ENCODE measurements at regions not wholly inside any gene's neighbourhood (a gene's known extent, or its start where the extent isn't known, plus 50 kb on each side); places are given as distances from the start of the nearest gene placed in this dataset.

DNA sequence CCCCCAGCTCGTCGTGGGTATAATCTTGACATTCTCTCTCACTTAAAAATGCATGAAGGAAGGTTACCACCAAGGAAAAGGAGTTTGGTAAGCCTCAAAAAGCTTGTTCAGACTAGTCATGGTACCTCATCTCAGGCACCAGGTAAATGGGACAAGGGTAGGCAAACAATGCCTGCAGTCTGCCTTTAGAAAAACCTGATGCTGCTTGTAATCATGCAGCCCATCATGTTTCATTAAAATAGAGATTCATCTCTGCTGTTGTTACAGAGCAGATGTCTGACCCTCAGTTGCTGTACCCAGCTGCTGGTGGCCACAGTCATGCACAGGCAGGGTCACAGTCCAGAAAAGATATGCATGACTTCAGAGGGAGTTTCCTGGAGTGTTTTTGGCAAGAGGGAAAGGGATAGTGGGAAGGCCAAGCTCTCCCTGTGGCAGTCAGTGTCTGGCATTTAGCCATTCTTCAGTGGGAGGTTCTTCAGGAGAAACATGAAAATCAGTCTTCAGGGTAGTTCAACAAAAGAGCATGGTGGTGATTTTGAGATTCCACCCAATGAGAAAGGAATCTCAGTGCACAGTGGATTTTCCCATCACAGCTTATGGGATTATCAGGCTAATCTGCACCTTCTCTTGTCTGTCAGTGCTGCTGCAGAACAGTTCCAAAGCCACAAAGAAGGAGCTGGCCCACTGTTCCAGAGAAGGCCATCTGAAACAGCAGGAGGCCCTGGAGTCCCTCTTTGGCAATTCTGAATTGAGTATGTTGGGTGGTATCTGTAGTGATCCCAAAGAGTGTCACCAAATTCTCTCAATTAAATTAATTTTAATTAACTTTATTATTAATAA lies 202.7 kb upstream of the FRMD6 start:
- ATAC-seq (no peak), DNase-seq (no peak)
- Mint-ChIP-seq H3K4me1 (no peaks in the 10 kb centered on the region), H3K27me3 (peaks cover 3% of the 10 kb centered on the region), H3K36me3 (no peaks in the 10 kb centered on the region), H3K27ac (no peak overlapping the region), H3K9me3 (ENCODE audit: low read depth) (no peaks in the 10 kb centered on the region), H3K4me3 (no peak overlapping the region)
- CTCF ChIA-PET = no interaction called here

DNA sequence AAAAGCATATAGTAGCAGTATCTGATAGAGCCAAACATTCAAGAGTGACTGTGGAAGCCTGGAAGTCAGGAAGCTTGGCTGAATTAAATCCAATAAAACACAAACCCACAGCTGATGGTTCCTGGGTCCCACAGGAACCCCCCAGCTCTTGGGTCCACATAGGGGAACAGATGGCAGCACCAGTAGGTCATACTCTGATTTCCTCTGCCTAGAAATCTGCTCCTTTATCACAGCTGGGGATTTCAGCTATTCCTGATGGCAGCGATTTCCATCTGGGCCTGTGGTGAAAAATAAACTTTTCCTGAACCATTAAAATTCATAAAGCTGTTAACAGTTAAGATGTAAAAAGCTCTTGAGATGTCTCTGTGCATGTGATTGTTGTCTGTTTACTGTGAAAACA lies 202.0 kb upstream of the FRMD6 start:
- Mint-ChIP-seq H3K27ac (no peak overlapping the region), H3K4me1 (no peaks in the 10 kb centered on the region), H3K36me3 (no peaks in the 10 kb centered on the region), H3K4me3 (no peak overlapping the region), H3K27me3 (peaks cover 5% of the 10 kb centered on the region), H3K9me3 (ENCODE audit: low read depth) (no peaks in the 10 kb centered on the region)
- ATAC-seq (no peak), DNase-seq (no peak)
- CTCF ChIA-PET = no interaction called here

DNA sequence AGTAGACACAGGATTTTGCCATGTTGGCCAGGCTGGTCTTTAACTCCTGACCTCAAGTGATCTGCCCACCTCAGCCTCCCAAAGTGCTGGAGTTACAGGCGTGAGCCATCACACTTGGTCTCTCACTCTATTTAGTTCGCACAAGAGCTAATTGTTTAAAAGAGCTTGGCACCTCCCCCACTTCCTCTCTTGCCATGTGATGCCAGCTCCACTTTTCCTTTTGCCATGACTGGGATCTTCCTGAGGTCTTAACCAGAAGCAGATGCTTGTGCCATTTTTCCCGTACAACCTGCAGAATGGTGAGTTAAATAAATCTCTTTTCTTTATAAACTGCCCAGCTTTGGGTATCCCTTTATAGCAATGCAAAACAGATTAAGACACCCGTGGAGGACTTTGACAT lies 200.1 kb upstream of the FRMD6 start:
- Mint-ChIP-seq H3K36me3 (no peaks in the 10 kb centered on the region), H3K4me1 (no peaks in the 10 kb centered on the region), H3K9me3 (ENCODE audit: low read depth) (no peaks in the 10 kb centered on the region), H3K27ac (no peak overlapping the region), H3K27me3 (peaks cover 8% of the 10 kb centered on the region), H3K4me3 (no peak overlapping the region)
- ATAC-seq (no peak), DNase-seq (no peak)
- CTCF ChIA-PET = interaction anchor here (1.5 kb wide), 1 partner anchor 43 kb away, joined by 3 read pairs; no protein-coding TSS in a partner anchor

DNA sequence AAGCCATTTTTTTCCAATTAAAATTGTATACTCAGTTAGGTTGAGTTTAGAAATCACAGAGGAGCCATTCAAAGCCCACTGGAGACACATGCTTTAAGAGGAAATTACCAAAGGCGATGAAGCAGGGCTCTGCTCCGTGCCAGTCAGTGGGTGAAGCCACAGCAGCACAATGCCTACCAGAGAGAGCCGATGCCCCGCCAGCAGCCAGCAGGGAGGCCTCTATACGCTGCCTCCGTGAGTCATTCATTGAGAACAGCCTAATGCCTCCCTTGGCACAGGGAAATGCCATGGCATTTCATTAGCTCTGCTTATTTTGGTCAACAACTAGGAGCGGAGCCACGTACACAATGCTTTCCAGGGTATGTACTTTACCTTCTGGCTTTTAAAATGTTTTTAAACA lies 197.8 kb upstream of the FRMD6 start:
- Mint-ChIP-seq H3K4me1 (no peaks in the 10 kb centered on the region), H3K4me3 (no peak overlapping the region), H3K9me3 (ENCODE audit: low read depth) (no peaks in the 10 kb centered on the region), H3K27ac (no peak overlapping the region), H3K36me3 (no peaks in the 10 kb centered on the region), H3K27me3 (peaks cover 17% of the 10 kb centered on the region)
- CTCF ChIA-PET = no interaction called here
- ATAC-seq = no peak
- no peak for DNase-seq

DNA sequence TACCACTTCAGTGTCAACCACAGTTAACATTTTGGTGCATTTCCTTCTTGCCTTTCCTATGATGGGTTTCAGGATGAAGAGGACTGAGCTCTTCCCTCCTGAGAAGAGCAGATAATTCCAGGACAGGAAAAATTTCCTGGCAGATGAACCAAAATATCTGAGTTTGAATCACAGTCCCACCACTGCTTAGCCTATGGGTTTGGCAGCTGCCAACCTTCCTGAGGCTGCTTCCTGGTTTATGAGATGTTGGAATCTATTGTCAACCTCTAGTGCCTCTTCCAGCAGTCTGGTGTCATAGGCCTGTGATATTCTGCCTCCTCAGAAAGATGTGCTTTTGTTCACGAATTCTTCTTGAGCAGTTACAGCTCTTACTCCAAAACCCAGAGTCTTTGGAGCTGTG lies 197.4 kb upstream of the FRMD6 start:
- ATAC-seq (no peak), DNase-seq (no peak)
- Mint-ChIP-seq H3K27ac (no peak overlapping the region), H3K36me3 (no peaks in the 10 kb centered on the region), H3K4me3 (no peak overlapping the region), H3K4me1 (no peaks in the 10 kb centered on the region), H3K27me3 (peaks cover 17% of the 10 kb centered on the region), H3K9me3 (ENCODE audit: low read depth) (no peaks in the 10 kb centered on the region)
- CTCF ChIA-PET = no interaction called here

DNA sequence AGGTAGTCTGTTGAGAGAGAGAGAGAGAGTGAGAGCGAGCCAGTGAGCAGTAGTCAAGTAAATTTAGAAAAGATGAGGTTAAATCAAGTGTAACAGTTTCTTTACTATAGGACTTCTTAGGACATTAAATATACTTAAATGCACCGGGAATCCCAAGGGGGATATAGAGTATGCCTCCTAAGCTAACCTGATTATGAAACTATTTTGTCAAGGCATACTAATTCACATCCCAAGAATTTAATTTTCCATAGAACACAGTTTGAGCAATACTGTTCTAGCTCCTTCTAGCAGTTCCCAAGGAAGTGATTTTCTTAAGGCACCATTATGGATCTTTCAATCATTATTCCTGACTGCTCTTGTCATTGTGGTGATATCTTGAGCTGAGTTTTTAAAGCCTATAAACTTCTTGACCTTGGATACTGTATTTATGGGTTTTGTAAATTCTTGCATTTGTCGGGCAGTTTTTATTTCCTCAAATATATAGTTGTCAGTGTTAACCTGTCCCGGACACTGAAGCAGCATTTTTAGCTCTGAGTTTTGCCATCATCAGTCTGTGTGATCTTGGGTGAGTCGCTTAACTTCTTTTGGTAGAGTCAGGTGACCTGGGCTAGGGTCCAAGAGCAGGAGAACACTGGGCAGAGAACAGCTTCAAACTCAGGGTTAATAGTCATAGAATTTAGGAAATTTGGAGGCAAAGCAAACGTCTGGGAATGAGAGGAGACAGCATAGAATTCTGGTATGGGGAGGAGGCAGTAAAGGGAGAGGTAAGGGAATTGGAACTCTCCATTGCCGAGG lies 196.5 kb upstream of the FRMD6 start:
- DNase-seq = no peak

DNA sequence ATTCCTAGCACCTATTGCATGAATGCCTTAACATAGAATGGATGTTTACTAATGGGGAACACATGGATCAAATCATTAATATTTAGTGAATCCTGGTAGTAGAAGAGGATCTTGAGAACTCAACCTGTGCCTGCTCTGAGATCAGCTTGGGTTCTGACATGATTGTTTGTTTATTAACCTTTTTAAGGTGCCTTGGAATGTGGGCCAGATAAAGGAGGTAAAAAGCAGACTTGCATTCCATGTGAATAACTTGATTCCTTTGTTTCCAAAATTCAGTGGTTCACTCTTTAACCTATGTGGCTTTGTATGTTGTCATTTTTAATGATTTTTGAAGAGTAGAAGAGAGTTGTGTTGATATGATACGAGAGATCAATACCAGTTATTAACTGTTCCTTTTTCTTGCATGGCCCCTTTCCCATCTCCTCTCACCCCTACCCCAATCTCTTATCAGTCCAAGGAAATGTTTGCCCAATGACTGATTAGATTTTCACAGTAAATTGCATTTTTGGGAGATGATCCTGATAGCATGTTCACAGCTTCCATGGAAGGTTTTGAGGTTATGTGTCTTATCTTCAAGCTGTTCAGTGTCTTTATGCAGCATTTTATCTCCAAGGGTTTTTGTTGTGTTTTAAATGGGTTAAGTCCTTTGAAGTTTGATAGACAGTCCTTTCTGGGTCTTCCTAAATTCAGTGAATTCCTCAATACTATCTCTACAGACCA lies 193.7 kb upstream of the FRMD6 start:
- no peaks in the 10 kb centered on the region for H3K4me1 Mint-ChIP-seq
- H3K27me3 Mint-ChIP-seq = peaks cover 22% of the 10 kb centered on the region
- CTCF ChIA-PET = no interaction called here
- DNase-seq (no peak), ATAC-seq (no peak)
- H3K27ac Mint-ChIP-seq = no peak overlapping the region
- no peaks in the 10 kb centered on the region for H3K9me3 Mint-ChIP-seq (ENCODE audit: low read depth)
- no peak overlapping the region for H3K4me3 Mint-ChIP-seq
- H3K36me3 Mint-ChIP-seq = no peaks in the 10 kb centered on the region

More for the DNA sequence above, 196.5 kb upstream of the FRMD6 start:
- no peak for ATAC-seq
- H3K4me3 Mint-ChIP-seq = no peak overlapping the region
- H3K4me1 Mint-ChIP-seq = no peaks in the 10 kb centered on the region
- no peak overlapping the region for H3K27ac Mint-ChIP-seq
- H3K27me3 Mint-ChIP-seq = peaks cover 17% of the 10 kb centered on the region
- no peaks in the 10 kb centered on the region for H3K36me3 Mint-ChIP-seq
- CTCF ChIA-PET = no interaction called here
- H3K9me3 Mint-ChIP-seq (ENCODE audit: low read depth) = no peaks in the 10 kb centered on the region

DNA sequence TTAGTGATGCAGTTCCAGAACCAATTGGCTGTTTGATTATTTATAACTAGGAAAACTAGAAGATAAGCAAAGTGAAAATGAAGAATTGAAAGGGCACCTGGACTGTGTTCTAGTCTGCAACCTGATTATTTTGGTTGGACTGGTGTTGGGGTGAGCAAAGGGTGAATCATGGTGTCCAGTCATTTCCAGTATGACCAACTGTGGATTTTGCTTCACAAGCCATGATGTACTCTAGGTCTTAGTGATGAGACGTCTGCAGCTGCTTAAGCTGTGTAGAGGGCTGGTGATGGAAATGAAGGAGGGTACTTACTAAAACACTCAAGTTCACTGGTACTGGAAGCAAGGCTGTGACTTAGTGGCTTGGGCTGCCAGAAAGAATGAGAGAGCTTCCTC lies 193.2 kb upstream of the FRMD6 start:
- Mint-ChIP-seq H3K4me3 (no peak overlapping the region), H3K36me3 (no peaks in the 10 kb centered on the region), H3K9me3 (ENCODE audit: low read depth) (no peaks in the 10 kb centered on the region), H3K27me3 (peaks cover 22% of the 10 kb centered on the region), H3K27ac (no peak overlapping the region), H3K4me1 (no peaks in the 10 kb centered on the region)
- CTCF ChIA-PET = no interaction called here
- DNase-seq = no peak
- ATAC-seq = no peak

DNA sequence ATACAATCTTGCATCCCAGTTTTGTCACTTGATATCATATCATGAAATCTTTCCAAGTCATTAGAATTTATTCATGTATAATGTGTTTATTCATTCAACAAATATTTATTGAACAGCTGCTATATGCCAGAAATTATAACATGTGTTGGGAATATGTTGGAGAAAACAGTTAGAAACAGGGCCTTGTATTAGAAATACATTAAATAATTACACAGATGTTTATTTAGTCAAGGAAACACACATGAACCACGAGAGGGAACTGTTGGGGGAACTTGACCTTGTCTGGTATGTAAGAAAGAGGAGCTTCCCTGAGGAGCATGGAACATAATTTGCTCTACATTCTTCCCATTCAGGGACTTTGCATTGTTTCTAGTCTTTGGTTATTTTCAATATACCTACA lies 191.7 kb upstream of the FRMD6 start:
- no peak overlapping the region for H3K4me3 Mint-ChIP-seq
- ATAC-seq (no peak), DNase-seq (no peak)
- H3K27ac Mint-ChIP-seq = no peak overlapping the region
- H3K9me3 Mint-ChIP-seq (ENCODE audit: low read depth) = no peaks in the 10 kb centered on the region
- H3K27me3 Mint-ChIP-seq = peaks cover 20% of the 10 kb centered on the region
- CTCF ChIA-PET = no interaction called here
- no peaks in the 10 kb centered on the region for H3K4me1 Mint-ChIP-seq
- no peaks in the 10 kb centered on the region for H3K36me3 Mint-ChIP-seq

DNA sequence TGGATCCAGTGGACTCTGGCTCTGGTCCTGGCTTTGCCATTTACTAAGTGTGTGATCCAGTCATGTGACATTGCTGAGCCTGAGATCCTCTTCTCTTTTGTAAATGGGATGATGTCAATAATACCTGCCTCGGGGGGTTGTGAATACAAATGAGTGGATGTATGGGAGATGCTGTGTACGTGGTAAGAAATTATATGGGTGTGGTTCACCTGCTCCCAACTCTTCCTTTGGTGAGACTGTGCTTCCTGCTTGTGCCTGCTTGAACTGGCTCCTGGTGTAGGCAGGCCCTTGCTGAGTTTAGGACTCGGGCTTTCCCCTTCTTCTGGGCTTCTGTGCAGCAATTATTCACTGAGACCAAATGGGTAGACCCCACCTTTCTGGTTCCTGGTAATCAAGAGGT lies 189.5 kb upstream of the FRMD6 start:
- no peak for ATAC-seq
- no peak overlapping the region for H3K27ac Mint-ChIP-seq
- DNase-seq = no peak
- CTCF ChIA-PET = no interaction called here
- peaks cover 13% of the 10 kb centered on the region for H3K27me3 Mint-ChIP-seq
- H3K9me3 Mint-ChIP-seq (ENCODE audit: low read depth) = no peaks in the 10 kb centered on the region
- H3K4me3 Mint-ChIP-seq = no peak overlapping the region
- no peaks in the 10 kb centered on the region for H3K4me1 Mint-ChIP-seq
- H3K36me3 Mint-ChIP-seq = no peaks in the 10 kb centered on the region

DNA sequence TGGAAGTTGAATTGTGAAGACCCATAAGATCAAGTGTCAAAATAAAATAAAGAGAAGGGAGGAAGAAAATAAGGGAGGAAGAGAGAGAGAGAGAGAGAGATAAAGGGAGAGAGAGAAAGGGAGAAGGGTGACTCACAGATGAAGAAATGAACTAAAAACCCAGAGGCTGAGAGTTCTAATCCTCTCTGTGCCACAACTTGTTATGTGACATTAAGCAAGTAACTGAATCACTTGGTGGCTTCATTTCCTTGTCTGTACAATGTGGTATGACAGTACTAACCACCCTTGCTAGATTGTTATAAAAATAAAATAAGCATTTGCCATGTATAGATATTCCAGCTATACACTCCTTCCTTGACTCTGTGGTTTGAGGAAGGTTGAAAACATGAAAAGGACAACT lies 189.0 kb upstream of the FRMD6 start:
- CTCF ChIA-PET = no interaction called here
- H3K27ac Mint-ChIP-seq = no peak overlapping the region
- no peaks in the 10 kb centered on the region for H3K9me3 Mint-ChIP-seq (ENCODE audit: low read depth)
- H3K4me1 Mint-ChIP-seq = no peaks in the 10 kb centered on the region
- peaks cover 10% of the 10 kb centered on the region for H3K27me3 Mint-ChIP-seq
- DNase-seq = no peak
- no peak for ATAC-seq
- H3K36me3 Mint-ChIP-seq = no peaks in the 10 kb centered on the region
- H3K4me3 Mint-ChIP-seq = no peak overlapping the region

DNA sequence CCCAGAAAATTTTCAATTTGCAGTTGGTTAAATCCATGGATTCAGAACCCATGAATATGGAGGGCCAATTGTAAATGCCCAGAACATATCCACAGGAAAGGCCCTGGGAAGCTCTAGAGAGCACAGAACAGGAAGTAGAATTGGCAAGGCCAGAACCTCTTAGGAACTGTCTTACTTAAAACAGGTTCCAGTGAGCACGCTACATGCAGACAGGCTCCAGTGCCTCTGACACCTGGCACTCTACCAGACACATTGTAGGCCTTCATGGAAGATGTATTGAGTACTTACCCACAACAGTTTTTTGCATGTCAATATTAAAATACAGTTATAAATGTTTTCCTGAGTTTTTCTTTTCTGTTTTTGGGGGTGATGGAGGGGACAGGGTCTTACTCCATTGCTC lies 188.2 kb upstream of the FRMD6 start:
- Mint-ChIP-seq H3K27ac (no peak overlapping the region), H3K27me3 (peaks cover 7% of the 10 kb centered on the region), H3K4me3 (no peak overlapping the region), H3K4me1 (no peaks in the 10 kb centered on the region), H3K36me3 (no peaks in the 10 kb centered on the region), H3K9me3 (ENCODE audit: low read depth) (no peaks in the 10 kb centered on the region)
- DNase-seq (no peak), ATAC-seq (no peak)
- CTCF ChIA-PET = no interaction called here

DNA sequence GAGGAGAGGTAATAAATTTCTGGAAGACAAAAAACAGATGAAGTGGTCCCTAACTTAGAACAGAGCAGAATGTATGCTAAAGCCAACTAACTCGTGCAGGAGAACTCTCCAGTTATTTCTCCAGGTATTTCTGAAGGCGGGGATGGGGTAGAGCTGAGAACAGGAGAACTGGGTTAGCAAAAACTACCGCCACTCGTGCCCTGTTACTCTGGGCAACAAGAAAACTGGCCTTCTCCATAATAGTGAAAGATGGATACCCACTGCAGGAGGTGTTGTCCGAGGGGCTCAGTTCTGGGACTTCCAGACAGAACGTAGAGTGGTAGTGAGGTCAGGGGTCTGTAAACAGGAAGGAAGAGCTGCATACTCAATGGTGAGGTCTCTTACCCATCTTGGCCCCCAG lies 187.3 kb upstream of the FRMD6 start:
- no peak for ATAC-seq
- peaks cover 7% of the 10 kb centered on the region for H3K27me3 Mint-ChIP-seq
- CTCF ChIA-PET = no interaction called here
- H3K36me3 Mint-ChIP-seq = no peaks in the 10 kb centered on the region
- no peaks in the 10 kb centered on the region for H3K4me1 Mint-ChIP-seq
- H3K4me3 Mint-ChIP-seq = no peak overlapping the region
- H3K9me3 Mint-ChIP-seq (ENCODE audit: low read depth) = no peaks in the 10 kb centered on the region
- DNase-seq = no peak
- H3K27ac Mint-ChIP-seq = no peak overlapping the region

DNA sequence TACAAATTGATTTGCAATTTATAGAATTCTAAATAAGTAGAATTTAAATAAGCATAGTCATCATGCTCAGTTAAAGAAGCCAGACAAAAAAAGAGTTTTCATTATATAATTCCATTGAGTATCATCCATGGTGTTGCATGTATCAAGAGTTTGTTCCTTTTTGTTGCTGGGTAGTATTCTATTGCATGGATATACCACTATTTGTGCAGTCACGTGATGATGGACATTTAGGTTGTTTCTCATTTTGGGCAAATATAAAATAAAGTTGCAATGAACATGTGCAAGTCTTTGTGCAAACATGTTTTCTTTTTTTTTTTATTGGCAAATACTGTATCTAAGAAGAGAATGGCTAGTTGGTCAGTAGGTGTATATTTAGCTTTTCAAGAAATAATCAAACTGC lies 186.2 kb upstream of the FRMD6 start:
- no peaks in the 10 kb centered on the region for H3K4me1 Mint-ChIP-seq
- no peak overlapping the region for H3K27ac Mint-ChIP-seq
- ATAC-seq (no peak), DNase-seq (no peak)
- no peaks in the 10 kb centered on the region for H3K9me3 Mint-ChIP-seq (ENCODE audit: low read depth)
- CTCF ChIA-PET = no interaction called here
- no peak overlapping the region for H3K4me3 Mint-ChIP-seq
- H3K36me3 Mint-ChIP-seq = no peaks in the 10 kb centered on the region
- H3K27me3 Mint-ChIP-seq = peaks cover 7% of the 10 kb centered on the region
